Gastroesophageal sphincter (tissue), 3 donors: ENCODE measurements at regions not wholly inside any gene's neighbourhood (a gene's known extent, or its start where the extent isn't known, plus 50 kb on each side); places are given as distances from the start of the nearest gene placed in this dataset.

Source experiments
- EP300 ChIP-seq: sonication (generic); formaldehyde crosslinking; IDR thresholded peaks from one replicate; pipeline ENCODE4 v1.6.1; 2017; ENCODE audit warnings: antibody characterized with exemption, mild to moderate bottlenecking
- POLR2A ChIP-seq, 2 donors: fragments of 450-650 bp; IDR thresholded peaks; one replicate each; pipeline ENCODE4 v1.6.1; 2017; ENCODE audit warnings: antibody characterized with exemption in 2 of 2, mild to moderate bottlenecking in 2 of 2, moderate library complexity in 1 of 2
- POLR2AphosphoS5 ChIP-seq: sonication (generic); formaldehyde crosslinking; IDR thresholded peaks from one replicate; pipeline ENCODE4 v1.6.1; 2017; ENCODE audit warnings: antibody characterized with exemption
- TF ChIP-seq, protein P1 (sequence below), 4 experiments: fragments of 200-600 bp in 2 of 4; fragments of 450-650 bp in 2 of 4; sonication (generic) in 1 of 4; IDR thresholded peaks; one replicate each; pipeline ENCODE4 v1.5.1; 2017 to 2019; ENCODE audit warnings: antibody characterized with exemption in 4 of 4, mild to moderate bottlenecking in 2 of 4, moderate library complexity in 2 of 4

DNA sequence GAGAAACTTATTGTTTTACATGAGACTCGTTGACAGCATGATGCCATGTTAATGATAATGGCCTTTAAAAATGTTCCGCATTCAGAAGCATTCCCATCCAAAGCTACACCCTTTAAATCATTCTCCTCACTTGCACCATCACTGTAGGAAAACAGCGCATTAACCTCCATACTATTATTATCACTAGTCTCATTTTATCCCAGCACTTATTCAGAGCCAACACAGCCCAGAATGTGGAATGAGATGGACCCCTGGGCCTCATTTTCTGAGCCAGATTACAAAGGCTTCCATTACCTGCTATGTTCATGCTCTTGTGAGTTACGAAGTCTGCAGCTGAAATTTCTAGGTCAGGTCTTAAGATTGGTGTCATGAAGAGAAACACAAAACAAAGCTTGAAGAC is 159.4 kb downstream of the HS3ST3A1 start:
- TF ChIP-seq, protein P1, sequence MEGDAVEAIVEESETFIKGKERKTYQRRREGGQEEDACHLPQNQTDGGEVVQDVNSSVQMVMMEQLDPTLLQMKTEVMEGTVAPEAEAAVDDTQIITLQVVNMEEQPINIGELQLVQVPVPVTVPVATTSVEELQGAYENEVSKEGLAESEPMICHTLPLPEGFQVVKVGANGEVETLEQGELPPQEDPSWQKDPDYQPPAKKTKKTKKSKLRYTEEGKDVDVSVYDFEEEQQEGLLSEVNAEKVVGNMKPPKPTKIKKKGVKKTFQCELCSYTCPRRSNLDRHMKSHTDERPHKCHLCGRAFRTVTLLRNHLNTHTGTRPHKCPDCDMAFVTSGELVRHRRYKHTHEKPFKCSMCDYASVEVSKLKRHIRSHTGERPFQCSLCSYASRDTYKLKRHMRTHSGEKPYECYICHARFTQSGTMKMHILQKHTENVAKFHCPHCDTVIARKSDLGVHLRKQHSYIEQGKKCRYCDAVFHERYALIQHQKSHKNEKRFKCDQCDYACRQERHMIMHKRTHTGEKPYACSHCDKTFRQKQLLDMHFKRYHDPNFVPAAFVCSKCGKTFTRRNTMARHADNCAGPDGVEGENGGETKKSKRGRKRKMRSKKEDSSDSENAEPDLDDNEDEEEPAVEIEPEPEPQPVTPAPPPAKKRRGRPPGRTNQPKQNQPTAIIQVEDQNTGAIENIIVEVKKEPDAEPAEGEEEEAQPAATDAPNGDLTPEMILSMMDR (IDR thresholded peaks at IDR 0.05): no peak
- TF ChIP-seq POLR2AphosphoS5 (no peak), POLR2A (IDR thresholded peaks at IDR 0.05) (no peak), EP300 (no peak)
